ENCODE measurements at regions not wholly inside any gene's neighbourhood (a gene's known extent, or its start where the extent isn't known, plus 50 kb on each side); places are given as distances from the start of the nearest gene placed in this dataset.

DNA sequence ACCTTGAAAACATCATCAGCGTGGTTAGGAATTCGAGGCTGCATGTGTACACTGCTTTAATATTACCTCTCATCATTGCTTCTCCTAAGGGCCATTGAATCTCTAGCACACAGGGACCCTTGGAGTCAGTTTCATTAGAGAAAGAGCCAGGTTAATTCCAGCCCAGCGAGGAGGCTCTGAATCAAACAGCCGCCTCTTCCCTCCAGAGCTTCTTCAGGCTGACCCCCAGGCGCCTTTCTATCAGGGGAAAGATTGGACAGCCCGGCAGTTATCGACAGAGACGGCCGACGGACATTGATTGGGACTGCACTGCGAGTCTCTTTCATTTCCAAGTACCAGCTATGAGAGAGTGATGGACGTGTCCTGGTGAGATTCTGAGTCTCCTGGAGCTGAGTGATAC lies 159.2 kb downstream of the ANKRD60 start:
- DNase-seq (ENCODE audit: low spot score): no peak

DNA sequence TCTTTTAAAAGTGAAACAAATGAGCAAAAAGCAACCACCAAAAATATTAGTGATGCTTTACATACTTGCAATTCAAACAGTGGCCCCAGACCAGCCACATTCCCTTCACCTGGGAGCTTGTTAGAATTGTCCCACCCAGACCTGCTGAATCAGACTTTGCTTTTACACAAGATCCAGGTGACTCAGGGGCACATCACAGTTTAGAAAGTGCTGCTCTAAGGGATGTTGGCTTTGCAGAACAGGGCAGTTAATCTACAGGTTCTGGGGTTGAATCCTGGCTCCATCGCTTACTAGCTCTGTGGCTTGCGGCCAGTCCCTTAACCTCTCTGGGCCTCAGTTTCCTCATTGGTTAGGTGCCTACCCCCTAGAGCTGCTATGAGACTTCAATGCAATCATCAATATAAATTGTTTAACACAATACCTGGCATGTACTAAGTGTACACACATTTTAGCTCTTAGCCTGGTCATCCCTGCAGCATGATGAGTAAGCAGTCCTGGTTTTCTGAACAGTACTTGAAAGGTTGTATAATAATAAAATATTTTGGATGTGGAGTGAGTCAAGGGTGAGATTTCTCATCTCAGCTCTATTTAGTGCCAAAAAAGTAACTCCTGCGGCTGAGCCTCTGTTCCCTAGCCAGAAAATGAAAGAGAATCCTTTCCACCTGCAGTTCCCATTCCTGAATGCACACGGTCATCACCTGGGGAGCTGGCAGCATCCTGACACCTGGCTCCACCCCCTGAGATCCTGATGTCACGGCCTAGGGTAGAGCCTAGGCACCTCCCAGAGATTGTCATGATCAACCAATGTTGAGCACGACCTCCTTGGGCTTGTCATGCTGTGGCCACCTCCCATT lies 162.7 kb downstream of the ANKRD60 start:
- peak; percentile 62 for DNase-seq (ENCODE audit: low spot score)

DNA sequence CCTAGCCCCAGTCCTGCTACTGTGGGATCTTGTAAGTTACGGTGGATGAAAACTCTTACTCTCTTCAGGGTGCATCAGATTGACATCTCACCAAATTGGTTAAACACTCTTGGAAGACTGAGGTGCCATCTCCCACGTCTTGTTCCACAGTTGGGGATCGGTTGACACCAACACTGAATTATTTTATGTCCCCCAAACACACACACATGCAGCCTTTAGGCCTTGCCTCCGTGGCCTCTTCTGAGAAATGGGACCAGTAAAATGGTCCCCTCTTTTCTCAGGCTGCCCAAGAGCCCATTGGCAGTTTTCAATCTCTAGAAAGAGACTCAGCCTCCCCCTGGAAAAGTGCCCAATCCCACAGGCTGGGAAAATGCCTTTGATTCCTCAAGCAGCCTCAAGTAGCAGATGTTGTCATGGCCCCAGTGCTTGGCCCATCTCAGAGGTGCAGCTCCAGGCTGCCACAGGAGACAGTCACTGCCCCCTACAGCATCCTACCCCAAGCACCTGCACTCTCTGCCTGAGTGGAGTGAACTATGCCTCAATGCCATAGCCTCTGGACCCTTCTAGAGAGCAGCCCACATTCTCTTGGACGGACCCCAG lies 163.9 kb downstream of the ANKRD60 start:
- DNase-seq (ENCODE audit: low spot score): no peak

DNA sequence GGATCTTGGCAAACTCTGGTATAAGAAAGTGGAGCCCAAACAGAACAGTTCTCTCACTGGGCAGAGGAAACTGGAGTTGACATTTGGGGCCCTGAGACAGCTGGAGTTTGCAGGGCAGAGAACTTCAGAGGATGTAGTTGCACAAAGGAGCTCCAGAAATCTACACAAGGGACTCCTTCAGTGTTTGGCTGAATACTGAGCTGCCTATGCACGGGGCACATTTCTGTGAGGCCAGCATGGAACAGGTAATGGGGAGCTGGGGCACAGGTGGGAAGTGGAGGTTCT lies 169.3 kb downstream of the ANKRD60 start:
- DNase-seq (ENCODE audit: low spot score): no peak

DNA sequence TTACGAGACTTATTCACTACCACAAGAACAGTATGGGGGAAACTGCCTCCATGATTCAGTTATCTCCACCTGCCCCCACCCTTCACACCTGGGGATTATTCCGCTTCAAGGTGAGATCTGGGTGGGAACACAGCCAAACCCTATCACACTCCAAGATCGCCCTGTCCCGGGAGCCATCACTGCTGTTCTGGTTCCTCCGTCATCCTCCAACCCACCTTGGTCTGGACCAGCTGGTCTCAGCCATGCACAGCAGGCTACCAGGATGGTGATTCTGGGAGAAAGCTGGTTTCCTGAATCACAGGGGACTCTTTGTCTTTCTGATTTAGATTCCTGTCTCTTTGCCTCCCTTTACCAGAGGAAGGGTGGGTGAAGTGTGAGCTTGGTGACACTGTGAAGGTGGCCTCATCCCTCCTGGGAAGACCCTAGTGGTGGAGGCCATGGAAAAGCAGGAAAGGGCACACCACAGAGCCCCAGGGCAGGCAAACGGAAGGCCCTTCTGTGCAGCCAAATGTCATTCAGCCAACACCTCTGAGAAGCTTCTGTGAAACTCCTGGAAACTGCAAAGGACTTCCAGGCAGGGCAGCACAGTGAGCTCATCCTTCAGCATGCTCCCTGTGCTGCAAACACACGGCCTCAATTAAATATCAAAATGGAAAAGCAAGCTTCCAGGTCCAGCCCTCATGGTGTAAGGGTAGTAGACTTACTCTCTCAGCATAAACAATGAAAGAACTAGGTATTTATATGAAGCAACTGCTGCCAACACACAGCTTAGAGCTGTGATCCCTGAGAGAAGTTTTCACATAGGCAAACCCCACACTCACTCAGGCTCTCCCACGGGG lies 169.8 kb downstream of the ANKRD60 start:
- no peak for DNase-seq (ENCODE audit: low spot score)

- no peak for DNase-seq (ENCODE audit: low spot score)
Observed at GRCh38 chr20:58056921-58057686, 171.3 kb downstream of the ANKRD60 start.

DNA sequence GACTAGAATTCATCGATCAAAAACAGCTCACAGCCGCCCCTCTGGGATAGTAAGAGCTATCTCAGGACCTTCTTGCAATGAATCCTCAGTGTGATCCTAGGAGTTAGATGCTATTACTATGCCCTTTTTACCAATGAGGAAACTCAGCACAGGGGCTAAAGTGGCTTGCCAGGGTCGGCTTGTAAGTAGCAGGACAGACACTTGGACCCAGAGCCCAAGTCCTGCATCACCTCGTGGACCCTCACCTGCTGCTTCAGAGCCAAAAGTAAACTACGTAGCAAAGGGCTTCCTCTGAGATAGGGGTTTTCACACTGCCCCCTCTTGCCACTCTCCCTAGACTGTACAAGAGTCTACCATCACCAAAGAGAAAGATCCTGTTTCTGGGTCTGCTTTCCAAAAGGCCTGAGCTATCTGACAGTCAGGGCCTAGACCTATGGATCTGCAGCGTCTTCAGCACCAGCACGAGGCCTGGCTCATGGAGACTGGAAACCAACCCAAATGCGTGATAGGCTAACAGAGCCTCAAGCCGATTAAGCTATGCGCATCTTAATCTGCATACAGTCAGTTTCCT lies 172.3 kb downstream of the ANKRD60 start:
- no peak for DNase-seq (ENCODE audit: low spot score)

DNA sequence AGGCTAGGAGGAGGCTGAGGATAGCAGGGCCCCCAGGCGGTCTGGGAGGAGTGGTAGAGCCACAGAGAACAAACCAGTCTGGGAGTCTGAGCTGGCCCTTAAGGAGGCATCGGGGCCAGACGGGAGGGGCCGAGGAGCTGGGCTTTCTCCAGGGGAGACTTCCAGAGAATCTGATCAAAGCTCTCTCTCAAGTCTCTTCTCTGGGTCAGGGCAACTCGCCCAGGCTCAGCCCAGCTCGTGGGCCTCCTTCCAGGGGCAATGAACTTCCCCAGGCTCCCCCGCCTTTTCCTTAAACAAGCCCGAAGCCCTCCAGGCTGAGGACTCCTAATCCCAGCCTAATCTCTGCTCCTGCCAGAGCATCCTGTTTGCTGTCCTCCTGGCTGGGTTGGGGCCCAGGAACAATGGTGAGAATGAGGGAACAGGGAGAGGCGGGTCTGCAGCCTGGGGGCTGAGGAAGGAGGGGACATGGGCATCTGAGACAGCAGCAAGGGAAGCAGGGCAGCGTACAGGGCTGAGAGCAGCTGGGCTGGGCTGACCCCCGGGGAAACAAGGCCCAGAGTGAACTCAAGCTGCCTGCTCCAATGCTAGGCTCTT lies 173.6 kb downstream of the ANKRD60 start:
- peak; percentile 48 for DNase-seq (ENCODE audit: low spot score)

DNA sequence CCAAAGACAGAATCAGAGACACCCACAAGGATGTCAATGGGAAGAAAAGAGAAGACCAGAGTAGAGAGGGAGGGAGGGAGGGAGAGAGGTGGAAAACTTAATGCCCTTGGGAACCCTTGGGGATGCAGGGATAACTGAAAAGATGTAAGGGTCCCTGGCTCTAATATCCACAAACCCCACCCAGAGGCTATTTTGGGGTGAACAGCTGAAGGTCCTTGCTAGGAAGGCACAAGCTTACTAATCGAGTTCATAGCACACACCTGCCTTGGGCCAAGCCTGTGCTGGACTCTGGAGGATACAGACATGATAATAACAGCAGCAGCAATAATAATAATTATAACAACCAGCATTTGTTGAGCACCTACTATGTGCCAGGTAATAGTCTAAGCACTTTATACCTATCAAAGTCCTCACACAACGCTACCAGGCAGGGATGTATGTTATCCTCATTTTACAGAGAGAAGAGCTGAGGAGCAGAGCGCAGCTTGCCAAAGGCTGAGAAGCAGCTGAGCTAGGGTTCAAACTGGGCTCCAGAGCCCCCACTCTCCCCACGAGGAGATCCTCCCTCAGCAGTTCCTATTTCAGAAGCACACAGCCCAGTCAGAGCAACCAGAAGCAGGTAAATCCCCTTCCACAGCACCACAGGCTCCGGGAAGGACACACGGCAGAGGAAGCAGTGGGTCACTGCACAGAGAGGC lies 174.2 kb downstream of the ANKRD60 start:
- DNase-seq (ENCODE audit: low spot score): no peak

DNA sequence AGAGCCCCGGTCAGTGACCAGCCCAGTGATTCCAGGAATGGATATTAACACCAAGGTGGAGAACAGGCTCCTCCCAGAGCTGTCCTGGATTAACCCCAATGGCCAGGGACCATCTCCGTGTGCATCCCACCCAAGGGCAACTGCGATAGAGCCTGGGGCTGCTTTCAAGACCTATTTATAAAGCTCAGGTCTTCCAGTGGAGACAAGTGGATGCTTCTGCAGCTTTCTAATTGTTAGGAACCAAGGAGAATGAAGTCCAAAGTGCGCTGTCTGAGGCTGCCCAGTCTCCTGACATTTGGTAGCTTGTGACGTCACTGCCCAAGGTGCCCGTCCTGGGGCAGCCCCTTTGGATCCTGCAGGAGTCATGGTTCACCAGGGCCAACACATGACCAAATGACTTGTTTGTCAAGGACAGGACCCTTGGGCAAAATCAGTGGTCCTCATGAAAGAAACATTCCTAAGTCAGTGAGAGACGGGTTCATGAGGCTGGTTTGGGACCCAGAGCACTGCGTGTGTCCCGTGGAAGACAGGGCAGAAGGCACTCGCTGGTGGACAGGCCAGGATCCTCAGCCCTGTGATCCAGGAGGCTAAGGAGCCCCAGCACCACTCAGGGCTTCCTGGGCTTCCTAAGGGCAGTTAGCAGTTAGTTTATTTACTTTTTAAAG lies 174.9 kb downstream of the ANKRD60 start:
- DNase-seq (ENCODE audit: low spot score): no peak

- DNase-seq (ENCODE audit: low spot score): no peak
Observed at GRCh38 chr20:58051367-58051766, 177.1 kb downstream of the ANKRD60 start.

GRCh38 chr20:58048096-58048702 lies 180.3 kb downstream of the ANKRD60 start:
- peak; percentile 39 for DNase-seq (ENCODE audit: low spot score)

GRCh38 chr20:58046311-58046710 lies 182.1 kb downstream of the ANKRD60 start:
- no peak for DNase-seq (ENCODE audit: low spot score)

GRCh38 chr20:58045579-58045978 lies 182.9 kb downstream of the ANKRD60 start:
- no peak for DNase-seq (ENCODE audit: low spot score)

- DNase-seq (ENCODE audit: low spot score): no peak
Observed at GRCh38 chr20:58044931-58045555, 183.4 kb downstream of the ANKRD60 start.

- no peak for DNase-seq (ENCODE audit: low spot score)
Observed at GRCh38 chr20:58044286-58044685, 184.2 kb downstream of the ANKRD60 start.

- DNase-seq (ENCODE audit: low spot score): no peak
Observed at GRCh38 chr20:58043236-58044140, 185.0 kb downstream of the ANKRD60 start.

DNA sequence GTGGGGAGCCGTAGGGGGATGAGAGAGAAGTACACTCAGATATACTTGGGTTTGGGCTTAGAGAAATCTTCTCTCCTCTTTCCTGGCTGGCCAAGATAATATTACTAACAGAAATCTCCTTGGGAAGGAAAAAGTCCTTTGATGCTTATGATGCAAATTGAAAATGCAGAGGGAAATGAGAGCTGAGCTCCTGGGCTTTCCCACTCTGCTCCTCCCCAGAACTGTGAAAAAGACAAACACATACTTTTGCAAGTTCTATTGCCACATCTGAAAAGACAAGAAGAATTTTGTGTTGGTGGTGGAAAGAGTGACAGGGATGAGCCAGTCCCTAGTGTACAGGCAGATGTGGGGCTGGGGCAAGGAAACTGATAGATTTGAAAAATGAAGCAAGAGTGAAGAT lies 185.9 kb downstream of the ANKRD60 start:
- no peak for DNase-seq (ENCODE audit: low spot score)
